ENCODE measurements at regions not wholly inside any gene's neighbourhood (a gene's known extent, or its start where the extent isn't known, plus 50 kb on each side); places are given as distances from the start of the nearest gene placed in this dataset.

DNA sequence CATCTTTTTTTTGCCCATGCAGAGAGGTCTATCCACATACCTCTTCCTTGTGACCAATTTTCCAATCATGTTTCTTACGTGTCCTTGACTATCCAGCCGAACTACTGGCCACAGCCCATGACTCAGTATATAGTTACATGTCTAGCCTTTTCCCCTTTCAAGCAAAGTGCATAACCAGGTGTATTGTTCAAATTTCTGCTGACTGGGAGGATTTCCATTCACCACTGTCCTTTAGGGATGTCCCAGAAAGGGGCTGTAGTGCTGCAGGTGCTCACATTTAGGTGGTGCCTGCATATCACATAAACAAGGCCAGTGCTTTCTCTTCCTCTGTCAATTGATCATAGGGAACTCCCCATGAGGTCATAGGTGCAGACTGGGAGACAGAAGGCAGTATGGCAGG lies 69.4 kb upstream of the ALDH1A3 start:
- Histone ChIP-seq H3K4me3 (no peak overlapping the region), H3K27me3 (no peaks in the 10 kb centered on the region), H3K9me3 (peaks cover 3% of the 10 kb centered on the region), H3K27ac (no peak overlapping the region), H3K4me1 (no peaks in the 10 kb centered on the region), H3K36me3 (no peaks in the 10 kb centered on the region)
- TF ChIP-seq, protein P1, sequence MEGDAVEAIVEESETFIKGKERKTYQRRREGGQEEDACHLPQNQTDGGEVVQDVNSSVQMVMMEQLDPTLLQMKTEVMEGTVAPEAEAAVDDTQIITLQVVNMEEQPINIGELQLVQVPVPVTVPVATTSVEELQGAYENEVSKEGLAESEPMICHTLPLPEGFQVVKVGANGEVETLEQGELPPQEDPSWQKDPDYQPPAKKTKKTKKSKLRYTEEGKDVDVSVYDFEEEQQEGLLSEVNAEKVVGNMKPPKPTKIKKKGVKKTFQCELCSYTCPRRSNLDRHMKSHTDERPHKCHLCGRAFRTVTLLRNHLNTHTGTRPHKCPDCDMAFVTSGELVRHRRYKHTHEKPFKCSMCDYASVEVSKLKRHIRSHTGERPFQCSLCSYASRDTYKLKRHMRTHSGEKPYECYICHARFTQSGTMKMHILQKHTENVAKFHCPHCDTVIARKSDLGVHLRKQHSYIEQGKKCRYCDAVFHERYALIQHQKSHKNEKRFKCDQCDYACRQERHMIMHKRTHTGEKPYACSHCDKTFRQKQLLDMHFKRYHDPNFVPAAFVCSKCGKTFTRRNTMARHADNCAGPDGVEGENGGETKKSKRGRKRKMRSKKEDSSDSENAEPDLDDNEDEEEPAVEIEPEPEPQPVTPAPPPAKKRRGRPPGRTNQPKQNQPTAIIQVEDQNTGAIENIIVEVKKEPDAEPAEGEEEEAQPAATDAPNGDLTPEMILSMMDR (IDR thresholded peaks at IDR 0.05), result no peak
- intact Hi-C loops (cut with DNase I), result no loop called here
- ATAC-seq (no peak), DNase-seq (no peak)

GRCh38 chr15:100810831-100811230 lies 68.8 kb upstream of the ALDH1A3 start:
- no peaks in the 10 kb centered on the region for H3K36me3 ChIP-seq
- no peaks in the 10 kb centered on the region for H3K27me3 ChIP-seq
- no peak for DNase-seq
- H3K9me3 ChIP-seq, result peaks cover 9% of the 10 kb centered on the region
- no peaks in the 10 kb centered on the region for H3K4me1 ChIP-seq
- no peak overlapping the region for H3K27ac ChIP-seq
- TF ChIP-seq, protein P1 (IDR thresholded peaks at IDR 0.05), result no peak
- no peak for ATAC-seq
- intact Hi-C loops (cut with DNase I), result no loop called here
- no peak overlapping the region for H3K4me3 ChIP-seq

GRCh38 chr15:100812802-100813201 lies 66.8 kb upstream of the ALDH1A3 start:
- TF ChIP-seq, protein P1 (IDR thresholded peaks at IDR 0.05), result no peak

DNA sequence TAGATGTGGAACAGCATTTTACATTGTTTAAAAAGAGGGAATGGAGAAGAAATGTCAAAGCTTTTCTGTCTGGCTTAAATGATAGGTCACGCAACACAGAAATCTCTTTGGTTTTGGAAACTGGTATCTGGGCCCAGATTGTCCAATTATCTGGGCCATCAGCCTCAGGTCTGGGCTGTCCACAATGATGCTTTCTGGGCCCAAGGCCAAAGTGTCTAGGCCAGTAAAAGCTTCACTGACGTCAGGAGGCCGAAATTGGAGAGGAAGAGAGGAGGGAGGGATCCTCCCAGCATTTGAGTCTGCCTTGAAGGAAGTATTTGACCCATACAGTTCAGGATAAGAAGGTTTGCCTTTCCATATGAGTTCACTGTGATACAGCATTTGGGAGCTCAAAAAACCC lies 60.7 kb upstream of the ALDH1A3 start:
- no peaks in the 10 kb centered on the region for H3K36me3 ChIP-seq
- DNase-seq, result no peak
- intact Hi-C loops (cut with DNase I), result no loop called here
- no peaks in the 10 kb centered on the region for H3K27me3 ChIP-seq
- no peak overlapping the region for H3K27ac ChIP-seq
- no peak overlapping the region for H3K4me3 ChIP-seq
- peaks cover 15% of the 10 kb centered on the region for H3K9me3 ChIP-seq
- no peaks in the 10 kb centered on the region for H3K4me1 ChIP-seq
- ATAC-seq, result no peak
- TF ChIP-seq, protein P1 (IDR thresholded peaks at IDR 0.05), result no peak

More at GRCh38 chr15:100812802-100813201, 66.8 kb upstream of the ALDH1A3 start:
- Histone ChIP-seq H3K36me3 (no peaks in the 10 kb centered on the region), H3K27me3 (no peaks in the 10 kb centered on the region), H3K4me1 (no peaks in the 10 kb centered on the region), H3K4me3 (no peak overlapping the region), H3K9me3 (peaks cover 10% of the 10 kb centered on the region), H3K27ac (no peak overlapping the region)
- intact Hi-C loops (cut with DNase I), result no loop called here
- ATAC-seq, result no peak
- DNase-seq, result no peak

DNA sequence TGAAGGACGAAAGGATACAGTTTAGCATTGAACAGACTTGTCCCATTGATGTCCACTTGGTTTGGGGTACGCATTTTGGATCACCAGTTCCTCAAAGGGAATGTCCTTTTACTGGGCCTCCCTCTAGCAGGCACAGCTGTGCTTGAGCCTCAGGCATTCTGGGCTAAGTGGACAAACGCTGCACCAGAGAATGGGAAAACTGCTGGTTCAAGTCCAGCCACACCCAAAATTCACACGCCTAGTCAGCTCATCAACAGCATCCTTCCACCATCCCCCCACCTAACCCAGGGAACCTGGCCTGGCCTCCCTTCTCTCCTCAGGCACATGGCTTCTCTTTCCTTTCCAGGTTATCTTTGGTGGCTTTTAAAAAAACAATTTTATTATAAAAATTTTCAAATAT lies 59.1 kb upstream of the ALDH1A3 start:
- no peaks in the 10 kb centered on the region for H3K27me3 ChIP-seq
- ATAC-seq (no peak), DNase-seq (no peak)
- no peaks in the 10 kb centered on the region for H3K36me3 ChIP-seq
- peaks cover 11% of the 10 kb centered on the region for H3K9me3 ChIP-seq
- H3K4me3 ChIP-seq, result no peak overlapping the region
- H3K27ac ChIP-seq, result no peak overlapping the region
- intact Hi-C loops (cut with DNase I), result no loop called here
- TF ChIP-seq, protein P1 (IDR thresholded peaks at IDR 0.05), result no peak
- no peaks in the 10 kb centered on the region for H3K4me1 ChIP-seq

- H3K36me3 ChIP-seq, result no peaks in the 10 kb centered on the region
- TF ChIP-seq, protein P1 (IDR thresholded peaks at IDR 0.05), result no peak
- ATAC-seq, result no peak
- no peak overlapping the region for H3K27ac ChIP-seq
- DNase-seq, result no peak
- H3K4me1 ChIP-seq, result no peaks in the 10 kb centered on the region
- peaks cover 6% of the 10 kb centered on the region for H3K9me3 ChIP-seq
- intact Hi-C loops (cut with DNase I), result no loop called here
- H3K4me3 ChIP-seq, result no peak overlapping the region
- H3K27me3 ChIP-seq, result no peaks in the 10 kb centered on the region
Measured at GRCh38 chr15:100821327-100821726, 58.3 kb upstream of the ALDH1A3 start.

Data from upper lobe of right lung (tissue), 1 donor.